ENCODE measurements at regions not wholly inside any gene's neighbourhood (a gene's known extent, or its start where the extent isn't known, plus 50 kb on each side); places are given as distances from the start of the nearest gene placed in this dataset.

DNA sequence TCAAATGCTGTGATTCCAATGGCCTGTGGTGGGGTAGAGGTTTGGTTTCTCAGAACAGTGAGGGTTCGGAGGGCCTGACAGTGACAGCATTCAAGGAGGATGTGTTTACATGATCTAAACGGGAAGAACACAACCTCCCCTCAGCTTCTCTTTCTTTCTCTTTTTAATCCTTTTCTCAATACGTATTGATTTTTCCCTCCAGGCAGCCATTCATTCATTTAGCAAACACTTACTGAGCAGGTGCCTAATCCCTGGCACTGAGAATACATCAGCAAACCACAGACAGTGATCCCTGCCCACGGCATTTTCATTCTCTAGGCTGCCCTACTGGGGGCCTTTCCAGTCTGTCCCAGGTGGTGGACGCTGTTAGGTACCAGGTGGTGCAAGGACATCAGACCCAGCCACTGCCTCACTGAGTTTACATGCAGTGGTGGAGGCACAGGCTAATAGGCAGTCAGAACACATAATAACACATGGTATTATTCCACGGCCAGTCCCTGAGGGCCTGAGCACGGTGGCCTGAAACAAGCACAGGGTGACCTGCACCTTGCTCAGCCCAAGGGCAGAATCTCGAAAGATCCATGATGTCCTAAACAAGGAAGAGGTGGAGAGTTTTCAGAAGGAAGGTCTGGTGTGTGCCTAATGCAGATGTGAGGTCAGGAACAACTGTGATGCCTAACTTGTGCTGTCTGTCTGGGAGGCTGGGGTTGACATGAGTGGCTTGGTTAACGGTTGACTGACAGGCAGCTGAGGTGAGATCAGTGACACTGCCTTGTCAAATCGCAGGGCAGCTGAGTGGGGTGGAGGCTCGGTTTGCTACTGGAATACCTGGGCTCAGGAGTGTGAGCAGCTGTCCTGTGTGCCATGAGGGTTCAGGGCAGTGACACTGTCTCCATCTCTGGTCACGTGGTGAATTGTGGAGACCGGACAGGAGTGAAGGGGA is 785.5 kb upstream of the HS6ST1 start:
- no peak overlapping the region for H3K4me3 ChIP-seq (ENCODE audit: low read depth, low read length)
- TF ChIP-seq, protein P1, sequence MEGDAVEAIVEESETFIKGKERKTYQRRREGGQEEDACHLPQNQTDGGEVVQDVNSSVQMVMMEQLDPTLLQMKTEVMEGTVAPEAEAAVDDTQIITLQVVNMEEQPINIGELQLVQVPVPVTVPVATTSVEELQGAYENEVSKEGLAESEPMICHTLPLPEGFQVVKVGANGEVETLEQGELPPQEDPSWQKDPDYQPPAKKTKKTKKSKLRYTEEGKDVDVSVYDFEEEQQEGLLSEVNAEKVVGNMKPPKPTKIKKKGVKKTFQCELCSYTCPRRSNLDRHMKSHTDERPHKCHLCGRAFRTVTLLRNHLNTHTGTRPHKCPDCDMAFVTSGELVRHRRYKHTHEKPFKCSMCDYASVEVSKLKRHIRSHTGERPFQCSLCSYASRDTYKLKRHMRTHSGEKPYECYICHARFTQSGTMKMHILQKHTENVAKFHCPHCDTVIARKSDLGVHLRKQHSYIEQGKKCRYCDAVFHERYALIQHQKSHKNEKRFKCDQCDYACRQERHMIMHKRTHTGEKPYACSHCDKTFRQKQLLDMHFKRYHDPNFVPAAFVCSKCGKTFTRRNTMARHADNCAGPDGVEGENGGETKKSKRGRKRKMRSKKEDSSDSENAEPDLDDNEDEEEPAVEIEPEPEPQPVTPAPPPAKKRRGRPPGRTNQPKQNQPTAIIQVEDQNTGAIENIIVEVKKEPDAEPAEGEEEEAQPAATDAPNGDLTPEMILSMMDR (conservative IDR thresholded peaks at IDR 0.05; ENCODE audit: low read depth, low read length) = no peak
- DNase-seq (ENCODE audit: low read depth) = no peak

DNA sequence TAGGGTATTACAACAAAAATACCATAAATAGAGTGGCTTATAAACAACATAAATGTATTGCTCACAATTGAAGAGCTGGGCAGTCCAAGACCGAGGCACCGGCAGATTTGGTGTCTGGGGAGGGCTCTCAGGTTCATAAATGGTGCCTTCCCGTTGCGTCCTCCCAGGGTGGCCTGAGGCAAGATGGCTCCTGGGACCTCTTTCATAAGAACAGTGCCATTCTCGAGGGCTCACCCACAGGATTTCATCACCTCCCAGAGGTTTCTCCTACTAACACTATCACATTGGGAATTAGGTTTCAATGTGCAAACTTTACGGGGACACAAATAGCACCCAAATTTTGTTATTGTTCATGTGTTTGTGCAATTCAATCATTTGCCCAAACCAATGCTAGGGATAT is 793.5 kb upstream of the HS6ST1 start:
- TF ChIP-seq, protein P1 (conservative IDR thresholded peaks at IDR 0.05; ENCODE audit: low read depth, low read length) = no peak
- no peak for DNase-seq (ENCODE audit: low read depth)
- no peak overlapping the region for H3K4me3 ChIP-seq (ENCODE audit: low read depth, low read length)

DNA sequence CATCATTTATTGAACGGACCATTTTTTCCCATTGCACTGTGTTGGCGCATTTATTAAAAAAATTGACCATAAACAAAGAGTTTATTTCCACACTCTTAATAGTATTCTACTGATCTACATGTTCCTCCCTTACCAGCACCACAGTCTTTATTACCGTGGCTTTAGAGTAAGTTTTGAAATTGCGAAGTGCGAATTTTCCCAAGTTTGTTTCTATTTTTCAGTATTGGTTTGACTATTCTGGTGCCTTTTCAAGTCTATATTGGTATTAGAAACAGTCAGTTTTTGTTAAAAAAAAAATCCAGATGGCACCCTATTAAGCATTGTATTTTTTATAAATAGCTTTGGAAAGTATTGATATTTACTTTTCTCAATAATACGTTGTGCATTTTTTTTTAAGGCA is 795.1 kb upstream of the HS6ST1 start:
- TF ChIP-seq, protein P1 (conservative IDR thresholded peaks at IDR 0.05; ENCODE audit: low read depth, low read length) = no peak
- H3K4me3 ChIP-seq (ENCODE audit: low read depth, low read length) = no peak overlapping the region
- no peak for DNase-seq (ENCODE audit: low read depth)

DNA sequence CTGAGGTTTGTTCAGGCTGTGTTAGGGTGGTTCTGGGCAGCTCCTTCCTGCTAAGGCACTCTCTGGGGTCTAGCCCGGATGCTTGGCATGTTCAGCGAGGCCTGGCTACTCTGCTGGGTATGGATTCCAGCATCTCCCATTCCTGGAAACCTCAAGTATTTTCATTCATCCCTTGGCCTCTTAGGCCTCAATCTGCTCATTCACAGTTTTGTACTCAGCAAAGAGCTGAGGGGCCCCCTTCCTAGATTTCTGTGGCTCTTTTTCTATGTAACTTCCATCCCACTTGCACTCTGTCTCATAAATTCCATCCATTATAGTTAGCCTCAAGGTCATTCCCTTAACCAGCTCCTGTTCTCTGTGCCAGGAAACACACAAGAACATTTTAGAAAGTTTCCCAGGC is 798.8 kb upstream of the HS6ST1 start:
- no peak overlapping the region for H3K4me3 ChIP-seq (ENCODE audit: low read depth, low read length)
- DNase-seq (ENCODE audit: low read depth) = peak; percentile 0
- TF ChIP-seq, protein P1 (conservative IDR thresholded peaks at IDR 0.05; ENCODE audit: low read depth, low read length) = no peak

DNA sequence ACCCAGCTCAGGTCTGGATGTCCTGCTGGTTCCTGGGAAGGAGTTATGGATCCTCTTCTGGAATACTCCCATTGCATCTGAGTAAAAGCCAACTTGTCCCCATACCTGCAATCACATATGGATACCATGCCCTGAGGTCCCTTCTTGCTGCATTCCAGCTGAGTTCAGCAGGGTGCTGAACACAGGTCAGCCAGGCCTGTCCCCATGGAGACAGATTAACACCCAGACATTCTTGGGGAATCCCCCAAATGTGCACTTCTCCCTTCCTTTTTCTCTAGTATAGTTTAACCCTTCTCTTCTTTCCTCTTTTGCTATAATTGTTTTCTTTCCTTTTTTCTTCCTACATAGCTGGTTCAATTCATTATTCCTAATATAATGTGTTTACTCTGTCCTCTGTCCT is 799.6 kb upstream of the HS6ST1 start:
- no peak for DNase-seq (ENCODE audit: low read depth)

DNA sequence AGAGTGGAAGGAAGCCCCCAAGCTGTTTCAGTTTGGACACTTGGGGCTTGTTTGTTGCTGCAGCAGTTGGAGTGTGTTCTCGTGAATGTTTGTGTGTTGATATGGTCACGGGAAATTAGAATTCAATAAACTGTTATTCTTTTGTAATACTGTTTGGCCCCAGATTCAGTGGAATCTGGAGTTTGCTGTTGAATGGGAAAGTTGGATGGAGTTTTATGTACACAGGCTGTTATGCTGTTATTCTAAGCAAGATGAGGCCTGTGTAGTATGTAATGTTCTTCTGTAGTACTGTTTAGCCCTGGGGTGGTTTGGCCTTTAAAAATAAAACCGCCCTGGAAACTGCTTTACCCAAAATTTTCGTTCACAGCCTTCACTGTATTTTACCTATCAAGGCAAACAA is 810.4 kb upstream of the HS6ST1 start:
- TF ChIP-seq, protein P1 (conservative IDR thresholded peaks at IDR 0.05; ENCODE audit: low read depth, low read length) = no peak
- no peak for DNase-seq (ENCODE audit: low read depth)
- no peak overlapping the region for H3K4me3 ChIP-seq (ENCODE audit: low read depth, low read length)

More for the DNA sequence above, 799.6 kb upstream of the HS6ST1 start:
- TF ChIP-seq, protein P1 (conservative IDR thresholded peaks at IDR 0.05; ENCODE audit: low read depth, low read length) = no peak
- no peak overlapping the region for H3K4me3 ChIP-seq (ENCODE audit: low read depth, low read length)

All from choroid plexus epithelial cell (primary cell).